Esophagus muscularis mucosa (tissue), 4 donors: ENCODE measurements at regions not wholly inside any gene's neighbourhood (a gene's known extent, or its start where the extent isn't known, plus 50 kb on each side); places are given as distances from the start of the nearest gene placed in this dataset.

ENCODE experiments used
- DNase-seq: peaks from one replicate; pipeline ENCODE4 v3.0.0-alpha.2; 2017; ENCODE audit errors: extremely low spot score
- H3K27ac ChIP-seq, 4 donors: fragments of 200-600 bp; sonication (generic); replicated peaks in 1 of 4; 1 replicate in 3 of 4; 2 replicates in 1 of 4; pipeline ENCODE4 v1.5.1; 2016 to 2019; ENCODE audit warnings: mild to moderate bottlenecking in 1 of 4
- H3K27me3 ChIP-seq, 4 donors: fragments of 200-600 bp; sonication (generic); one replicate each; pipeline versions ENCODE4 v1.5.1 to v1.6.0; 2016 to 2019
- H3K36me3 ChIP-seq, 4 donors: fragments of 200-600 bp; sonication (generic); one replicate each; pipeline ENCODE4 v1.5.1; 2016 to 2019
- H3K4me1 ChIP-seq, 4 donors: fragments of 200-600 bp; sonication (generic); one replicate each; pipeline ENCODE4 v1.5.1; 2016 to 2019
- H3K4me3 ChIP-seq, 4 donors: fragments of 200-600 bp; sonication (generic); 1 replicate in 2 of 4; 2 replicates in 2 of 4; pipeline ENCODE4 v1.5.1; 2016 to 2019; ENCODE audit warnings: mild to moderate bottlenecking in 4 of 4, moderate library complexity in 1 of 4
- H3K9me3 ChIP-seq, 4 donors: fragments of 200-600 bp; sonication (generic); 1 replicate in 3 of 4; 2 replicates in 1 of 4; pipeline ENCODE4 v1.5.1; 2016 to 2019
- CTCF ChIP-seq, 3 experiments: fragments of 200-600 bp in 2 of 3; fragments of 450-650 bp in 1 of 3; sonication (generic) in 2 of 3; IDR thresholded peaks; one replicate each; pipeline ENCODE4 v1.5.1; 2017 to 2019; ENCODE audit warnings: antibody characterized with exemption in 3 of 3, mild to moderate bottlenecking in 2 of 3, moderate library complexity in 1 of 3
- EP300 ChIP-seq: sonication (generic); formaldehyde crosslinking; IDR thresholded peaks from one replicate; pipeline ENCODE4 v1.6.1; 2017; ENCODE audit warnings: antibody characterized with exemption
- POLR2A ChIP-seq: fragments of 450-650 bp; IDR thresholded peaks from one replicate; pipeline ENCODE4 v1.6.1; 2017; ENCODE audit warnings: antibody characterized with exemption, moderate library complexity, mild to moderate bottlenecking, low read depth
- POLR2AphosphoS5 ChIP-seq, 2 donors: sonication (generic); formaldehyde crosslinking; IDR thresholded peaks; one replicate each; pipeline ENCODE4 v1.6.1; 2017; ENCODE audit warnings: antibody characterized with exemption in 2 of 2
- WGBS: methylation state at CpG from one replicate; pipeline ENCODE4 v1.1.5; 2018; 5-methylcytosine and 5-hydroxymethylcytosine counted together
- intact Hi-C: fragments of 100-400 bp; cut with DNase I; formaldehyde crosslinking; loops from one replicate; pipeline ENCODE4 v1.15.1; 2023

- Histone ChIP-seq H3K9me3 (peaks cover 0 to 27% (median 20%) of the 10 kb centered on the region in 4 donors), H3K27me3 (no peaks in the 10 kb centered on the region), H3K27ac (no peak overlapping the region), H3K36me3 (no peaks in the 10 kb centered on the region), H3K4me1 (no peaks in the 10 kb centered on the region), H3K4me3 (no peak overlapping the region)
- TF ChIP-seq POLR2AphosphoS5 (IDR thresholded peaks at IDR 0.05), result no peak
- no peak for TF ChIP-seq CTCF (IDR thresholded peaks at IDR 0.05)
- TF ChIP-seq EP300, result no peak
- TF ChIP-seq POLR2A, result no peak
- 76% methylated on average over 2 of the region's 2 CpGs for WGBS
- intact Hi-C loops, result no loop called here
- DNase-seq, result no peak
Observed at GRCh38 chr4:89446193-89446592, 138.6 kb upstream of the GPRIN3 start.

GRCh38 chr4:89439533-89439932, 131.9 kb upstream of the GPRIN3 start:
- Histone ChIP-seq H3K4me3 (no peak overlapping the region), H3K9me3 (no peaks in the 10 kb centered on the region), H3K36me3 (no peaks in the 10 kb centered on the region), H3K27me3 (no peaks in the 10 kb centered on the region), H3K27ac (no peak overlapping the region), H3K4me1 (no peaks in the 10 kb centered on the region)
- intact Hi-C loops, result loop anchor here (10.0 kb wide), 1 partner anchor 275 kb away; no protein-coding TSS in a partner anchor
- no peak for TF ChIP-seq POLR2AphosphoS5 (IDR thresholded peaks at IDR 0.05)
- no peak for TF ChIP-seq EP300
- 78% methylated on average over 2 of the region's 2 CpGs for WGBS
- DNase-seq, result no peak

GRCh38 chr4:89438102-89438831, 130.7 kb upstream of the GPRIN3 start:
- no peaks in the 10 kb centered on the region for H3K36me3 ChIP-seq
- 86% methylated on average over 14 of the region's 14 CpGs for WGBS
- no peaks in the 10 kb centered on the region for H3K9me3 ChIP-seq
- H3K27me3 ChIP-seq, result no peaks in the 10 kb centered on the region
- TF ChIP-seq POLR2A (no peak), CTCF (IDR thresholded peaks at IDR 0.05) (peak in 1 of 3 experiments; percentile 16)
- intact Hi-C loops, result loop anchor here (10.0 kb wide), 1 partner anchor 273 kb away; no protein-coding TSS in a partner anchor
- H3K4me3 ChIP-seq, result no peak overlapping the region
- H3K27ac ChIP-seq, result no peak overlapping the region
- no peak for DNase-seq
- H3K4me1 ChIP-seq, result no peaks in the 10 kb centered on the region

- Histone ChIP-seq H3K36me3 (no peaks in the 10 kb centered on the region), H3K27me3 (no peaks in the 10 kb centered on the region), H3K4me1 (no peaks in the 10 kb centered on the region), H3K27ac (no peak overlapping the region), H3K9me3 (no peaks in the 10 kb centered on the region), H3K4me3 (no peak overlapping the region)
- DNase-seq, result no peak
- WGBS, result 60% methylated on average over 3 of the region's 3 CpGs
- intact Hi-C loops, result loop anchor here (1.0 to 10.0 kb wide), 3 partner anchors 192 to 270 kb away; no protein-coding TSS in a partner anchor
- TF ChIP-seq POLR2A (no peak), CTCF (IDR thresholded peaks at IDR 0.05) (peak; percentile 61 to 77 (median 70))
Observed at GRCh38 chr4:89434364-89434988, 126.9 kb upstream of the GPRIN3 start.

- TF ChIP-seq EP300, result no peak
- no peak for TF ChIP-seq POLR2AphosphoS5 (IDR thresholded peaks at IDR 0.05)
- TF ChIP-seq POLR2A, result no peak
- TF ChIP-seq CTCF (IDR thresholded peaks at IDR 0.05), result no peak
- Histone ChIP-seq H3K9me3 (no peaks in the 10 kb centered on the region), H3K36me3 (no peaks in the 10 kb centered on the region), H3K4me1 (no peaks in the 10 kb centered on the region), H3K27ac (no peak overlapping the region), H3K4me3 (no peak overlapping the region), H3K27me3 (no peaks in the 10 kb centered on the region)
- intact Hi-C loops, result no loop called here
- 86% methylated on average over 2 of the region's 2 CpGs for WGBS
- DNase-seq, result no peak
Observed at GRCh38 chr4:89427782-89428181, 120.2 kb upstream of the GPRIN3 start.
